ENCODE measurements at regions not wholly inside any gene's neighbourhood (a gene's known extent, or its start where the extent isn't known, plus 50 kb on each side); places are given as distances from the start of the nearest gene placed in this dataset.

DNA sequence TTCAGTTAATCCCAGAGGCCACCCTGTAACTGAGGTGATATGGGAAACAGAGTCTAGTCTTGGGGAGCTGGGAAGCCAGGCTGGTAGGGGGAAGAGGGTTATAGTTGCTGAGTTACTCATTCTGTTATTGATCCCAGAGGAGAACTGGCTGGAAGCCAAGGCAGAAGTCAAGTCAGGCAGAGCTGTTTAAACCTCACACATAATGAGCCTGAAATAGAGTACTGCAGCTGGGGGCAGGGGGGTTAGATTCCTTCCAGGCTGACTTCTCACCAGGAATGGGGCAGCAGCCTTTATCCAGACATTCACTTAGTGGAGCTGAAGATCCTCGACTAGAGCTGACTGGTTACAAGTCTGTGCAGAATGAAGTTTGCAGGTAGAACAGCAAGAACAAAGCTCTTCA, 144.9 kb downstream of the C4orf33 start:
- TF ChIP-seq, protein P1, sequence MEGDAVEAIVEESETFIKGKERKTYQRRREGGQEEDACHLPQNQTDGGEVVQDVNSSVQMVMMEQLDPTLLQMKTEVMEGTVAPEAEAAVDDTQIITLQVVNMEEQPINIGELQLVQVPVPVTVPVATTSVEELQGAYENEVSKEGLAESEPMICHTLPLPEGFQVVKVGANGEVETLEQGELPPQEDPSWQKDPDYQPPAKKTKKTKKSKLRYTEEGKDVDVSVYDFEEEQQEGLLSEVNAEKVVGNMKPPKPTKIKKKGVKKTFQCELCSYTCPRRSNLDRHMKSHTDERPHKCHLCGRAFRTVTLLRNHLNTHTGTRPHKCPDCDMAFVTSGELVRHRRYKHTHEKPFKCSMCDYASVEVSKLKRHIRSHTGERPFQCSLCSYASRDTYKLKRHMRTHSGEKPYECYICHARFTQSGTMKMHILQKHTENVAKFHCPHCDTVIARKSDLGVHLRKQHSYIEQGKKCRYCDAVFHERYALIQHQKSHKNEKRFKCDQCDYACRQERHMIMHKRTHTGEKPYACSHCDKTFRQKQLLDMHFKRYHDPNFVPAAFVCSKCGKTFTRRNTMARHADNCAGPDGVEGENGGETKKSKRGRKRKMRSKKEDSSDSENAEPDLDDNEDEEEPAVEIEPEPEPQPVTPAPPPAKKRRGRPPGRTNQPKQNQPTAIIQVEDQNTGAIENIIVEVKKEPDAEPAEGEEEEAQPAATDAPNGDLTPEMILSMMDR (IDR thresholded peaks at IDR 0.05) = no peak
- no peak for TF ChIP-seq POLR2A (IDR thresholded peaks at IDR 0.05)
